ENCODE measurements at regions not wholly inside any gene's neighbourhood (a gene's known extent, or its start where the extent isn't known, plus 50 kb on each side); places are given as distances from the start of the nearest gene placed in this dataset.

DNA sequence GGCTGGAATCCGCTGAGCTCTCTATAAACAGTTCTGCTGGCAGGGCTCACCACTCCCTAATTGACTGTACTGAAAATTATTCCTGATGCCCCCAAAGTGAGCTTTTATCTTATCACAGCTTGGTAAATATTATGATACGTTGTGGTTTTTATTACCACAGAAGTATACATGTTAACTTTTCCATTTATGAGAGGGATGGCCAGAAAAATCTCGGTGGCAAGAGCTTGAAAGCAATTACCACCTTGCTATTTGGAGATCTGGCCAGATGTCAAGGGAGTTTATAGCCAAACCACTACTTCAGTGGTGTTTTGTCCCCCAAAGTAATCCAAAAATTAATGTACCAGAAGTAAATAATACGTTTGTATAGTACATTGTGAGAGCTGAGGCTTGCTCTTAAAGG is 75.4 kb upstream of the RCN1 start:
- Histone ChIP-seq H3K27ac (ENCODE audit: insufficient read depth, low read length) (no peak overlapping the region), H3K9ac (ENCODE audit: insufficient read depth, low read length) (no peak overlapping the region), H3K79me2 (ENCODE audit: control insufficient read depth, insufficient read depth, low read length) (no peaks in the 10 kb centered on the region), H3K4me3 (replicated peaks in 1 of 4; ENCODE audit: control extremely low read depth in 1 of 4, insufficient read depth in 1 of 4, low read depth in 3 of 4, low read length in 4 of 4) (no peak overlapping the region), H2AFZ (ENCODE audit: low read length) (no peak overlapping the region), H3K36me3 (ENCODE audit: control insufficient read depth, insufficient read depth, low read length) (no peaks in the 10 kb centered on the region), H3K27me3 (ENCODE audit: control insufficient read depth, insufficient read depth, low read length) (peaks cover 11% of the 10 kb centered on the region), H3K4me2 (ENCODE audit: extremely low read depth, insufficient read depth, low read length) (no peak overlapping the region), H4K20me1 (ENCODE audit: control insufficient read depth, extremely low read depth, insufficient read depth, low read length) (no peaks in the 10 kb centered on the region), H3K4me1 (ENCODE audit: control insufficient read depth, extremely low read depth, insufficient read depth, low read length) (no peaks in the 10 kb centered on the region), H3K9me3 (ENCODE audit: control insufficient read depth, insufficient read depth, low read depth, low read length) (no peaks in the 10 kb centered on the region)
- TF ChIP-seq, protein P1, sequence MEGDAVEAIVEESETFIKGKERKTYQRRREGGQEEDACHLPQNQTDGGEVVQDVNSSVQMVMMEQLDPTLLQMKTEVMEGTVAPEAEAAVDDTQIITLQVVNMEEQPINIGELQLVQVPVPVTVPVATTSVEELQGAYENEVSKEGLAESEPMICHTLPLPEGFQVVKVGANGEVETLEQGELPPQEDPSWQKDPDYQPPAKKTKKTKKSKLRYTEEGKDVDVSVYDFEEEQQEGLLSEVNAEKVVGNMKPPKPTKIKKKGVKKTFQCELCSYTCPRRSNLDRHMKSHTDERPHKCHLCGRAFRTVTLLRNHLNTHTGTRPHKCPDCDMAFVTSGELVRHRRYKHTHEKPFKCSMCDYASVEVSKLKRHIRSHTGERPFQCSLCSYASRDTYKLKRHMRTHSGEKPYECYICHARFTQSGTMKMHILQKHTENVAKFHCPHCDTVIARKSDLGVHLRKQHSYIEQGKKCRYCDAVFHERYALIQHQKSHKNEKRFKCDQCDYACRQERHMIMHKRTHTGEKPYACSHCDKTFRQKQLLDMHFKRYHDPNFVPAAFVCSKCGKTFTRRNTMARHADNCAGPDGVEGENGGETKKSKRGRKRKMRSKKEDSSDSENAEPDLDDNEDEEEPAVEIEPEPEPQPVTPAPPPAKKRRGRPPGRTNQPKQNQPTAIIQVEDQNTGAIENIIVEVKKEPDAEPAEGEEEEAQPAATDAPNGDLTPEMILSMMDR (conservative IDR thresholded peaks at IDR 0.05 in 1 of 2, IDR thresholded peaks at IDR 0.05 in 1 of 2; ENCODE audit: low read depth in 1 of 2, low read length in 2 of 2) = no peak
- TF ChIP-seq EZH2 (IDR thresholded peaks at IDR 0.05; ENCODE audit: low read length, missing control alignments) = no peak
- no peak for DNase-seq (ENCODE audit: low read depth in 2 of 2)

DNA sequence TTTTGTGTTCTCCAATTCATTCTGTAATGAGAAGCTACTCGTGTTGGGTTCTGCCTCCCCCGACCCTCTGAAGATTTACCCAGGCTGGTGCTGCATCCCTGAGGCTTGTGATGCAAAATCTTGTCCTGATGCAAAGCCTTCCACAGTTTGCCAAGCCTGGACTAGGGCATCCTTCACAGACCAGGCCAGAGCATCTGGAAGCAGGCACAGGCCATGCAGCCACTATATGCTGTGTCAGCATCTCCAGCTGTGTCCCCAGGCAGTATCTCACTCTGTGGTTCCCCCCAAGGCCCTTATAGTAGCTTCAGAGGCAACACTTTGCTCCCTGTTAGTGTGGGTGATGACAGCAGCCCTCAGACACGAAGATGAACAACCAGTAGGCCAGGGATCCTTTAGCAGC is 77.3 kb upstream of the RCN1 start:
- H3K4me2 ChIP-seq (ENCODE audit: extremely low read depth, insufficient read depth, low read length) = no peak overlapping the region
- H2AFZ ChIP-seq (ENCODE audit: low read length) = no peak overlapping the region
- no peaks in the 10 kb centered on the region for H3K9me3 ChIP-seq (ENCODE audit: control insufficient read depth, insufficient read depth, low read depth, low read length)
- H3K27ac ChIP-seq (ENCODE audit: insufficient read depth, low read length) = no peak overlapping the region
- H4K20me1 ChIP-seq (ENCODE audit: control insufficient read depth, extremely low read depth, insufficient read depth, low read length) = no peaks in the 10 kb centered on the region
- no peaks in the 10 kb centered on the region for H3K79me2 ChIP-seq (ENCODE audit: control insufficient read depth, insufficient read depth, low read length)
- no peak overlapping the region for H3K9ac ChIP-seq (ENCODE audit: insufficient read depth, low read length)
- H3K4me1 ChIP-seq (ENCODE audit: control insufficient read depth, extremely low read depth, insufficient read depth, low read length) = no peaks in the 10 kb centered on the region
- H3K27me3 ChIP-seq (ENCODE audit: control insufficient read depth, insufficient read depth, low read length) = peaks cover 17% of the 10 kb centered on the region
- no peak overlapping the region for H3K4me3 ChIP-seq (replicated peaks in 1 of 4; ENCODE audit: control extremely low read depth in 1 of 4, insufficient read depth in 1 of 4, low read depth in 3 of 4, low read length in 4 of 4)
- H3K36me3 ChIP-seq (ENCODE audit: control insufficient read depth, insufficient read depth, low read length) = no peaks in the 10 kb centered on the region
- TF ChIP-seq, protein P1 (conservative IDR thresholded peaks at IDR 0.05 in 1 of 2, IDR thresholded peaks at IDR 0.05 in 1 of 2; ENCODE audit: low read depth in 1 of 2, low read length in 2 of 2) = no peak
- no peak for TF ChIP-seq EZH2 (IDR thresholded peaks at IDR 0.05; ENCODE audit: low read length, missing control alignments)
- DNase-seq (ENCODE audit: low read depth in 2 of 2) = no peak

- Histone ChIP-seq H3K27me3 (ENCODE audit: control insufficient read depth, insufficient read depth, low read length) (peaks cover 16% of the 10 kb centered on the region), H3K4me3 (replicated peaks in 1 of 4; ENCODE audit: control extremely low read depth in 1 of 4, insufficient read depth in 1 of 4, low read depth in 3 of 4, low read length in 4 of 4) (no peak overlapping the region), H2AFZ (ENCODE audit: low read length) (no peak overlapping the region), H3K36me3 (ENCODE audit: control insufficient read depth, insufficient read depth, low read length) (no peaks in the 10 kb centered on the region), H3K79me2 (ENCODE audit: control insufficient read depth, insufficient read depth, low read length) (no peaks in the 10 kb centered on the region), H3K4me2 (ENCODE audit: extremely low read depth, insufficient read depth, low read length) (no peak overlapping the region), H3K4me1 (ENCODE audit: control insufficient read depth, extremely low read depth, insufficient read depth, low read length) (no peaks in the 10 kb centered on the region), H3K9me3 (ENCODE audit: control insufficient read depth, insufficient read depth, low read depth, low read length) (no peaks in the 10 kb centered on the region), H3K27ac (ENCODE audit: insufficient read depth, low read length) (no peak overlapping the region), H3K9ac (ENCODE audit: insufficient read depth, low read length) (no peak overlapping the region), H4K20me1 (ENCODE audit: control insufficient read depth, extremely low read depth, insufficient read depth, low read length) (no peaks in the 10 kb centered on the region)
- TF ChIP-seq, protein P1 (conservative IDR thresholded peaks at IDR 0.05 in 1 of 2, IDR thresholded peaks at IDR 0.05 in 1 of 2; ENCODE audit: low read depth in 1 of 2, low read length in 2 of 2) = no peak
- DNase-seq (ENCODE audit: low read depth in 2 of 2) = no peak
These were observed 78.8 kb upstream of the RCN1 start for GRCh38 chr11:32012049-32012448.
